GM18951 (cell line): ENCODE measurements at regions not wholly inside any gene's neighbourhood (a gene's known extent, or its start where the extent isn't known, plus 50 kb on each side); places are given as distances from the start of the nearest gene placed in this dataset.

Experiments used
- POLR2A ChIP-seq: IDR thresholded peaks from 4 replicates; pipeline ENCODE4 v1.6.1; 2011; ENCODE audit warnings: mild to moderate bottlenecking; ENCODE audit not compliant: insufficient read length, insufficient read depth; ENCODE audit errors: extremely low read depth
- in situ Hi-C: fragments of 300-500 bp; cut with MboI; formaldehyde crosslinking; loops from one replicate; pipeline ENCODE4 v1.12.0; 2022; ENCODE audit warnings: low sequenced_read_pairs, mixed read lengths, inconsistent platforms; ENCODE audit not compliant: unreplicated experiment

- in situ Hi-C loops, result no loop called here
- TF ChIP-seq POLR2A, result no peak
Observed at GRCh38 chr22:48678171-48679135, 1149.2 kb downstream of the BRD1 start.

- no peak for TF ChIP-seq POLR2A
- in situ Hi-C loops, result no loop called here
Observed at GRCh38 chr22:48677621-48678020, 1150.1 kb downstream of the BRD1 start.

- TF ChIP-seq POLR2A, result no peak
- in situ Hi-C loops, result no loop called here
Observed at GRCh38 chr22:48677168-48677520, 1150.5 kb downstream of the BRD1 start.

- in situ Hi-C loops, result no loop called here
- TF ChIP-seq POLR2A, result no peak
Observed at GRCh38 chr22:48676266-48677167, 1151.2 kb downstream of the BRD1 start.

GRCh38 chr22:48675830-48676145, 1151.9 kb downstream of the BRD1 start:
- TF ChIP-seq POLR2A, result no peak
- in situ Hi-C loops, result no loop called here

- in situ Hi-C loops, result no loop called here
- TF ChIP-seq POLR2A, result no peak
Observed at GRCh38 chr22:48675141-48675829, 1152.4 kb downstream of the BRD1 start.

- in situ Hi-C loops, result no loop called here
- TF ChIP-seq POLR2A, result no peak
Observed at GRCh38 chr22:48673806-48674500, 1153.7 kb downstream of the BRD1 start.

GRCh38 chr22:48672387-48672786, 1155.3 kb downstream of the BRD1 start:
- in situ Hi-C loops, result no loop called here
- TF ChIP-seq POLR2A, result no peak

GRCh38 chr22:48670731-48671130, 1156.9 kb downstream of the BRD1 start:
- in situ Hi-C loops, result no loop called here
- no peak for TF ChIP-seq POLR2A

GRCh38 chr22:48669986-48670716, 1157.5 kb downstream of the BRD1 start:
- TF ChIP-seq POLR2A, result no peak
- in situ Hi-C loops, result no loop called here

- in situ Hi-C loops, result no loop called here
- TF ChIP-seq POLR2A, result no peak
Observed at GRCh38 chr22:48669226-48669625, 1158.4 kb downstream of the BRD1 start.

- in situ Hi-C loops, result no loop called here
- no peak for TF ChIP-seq POLR2A
Observed at GRCh38 chr22:48667289-48667688, 1160.4 kb downstream of the BRD1 start.
